ENCODE measurements at regions not wholly inside any gene's neighbourhood (a gene's known extent, or its start where the extent isn't known, plus 50 kb on each side); places are given as distances from the start of the nearest gene placed in this dataset.
"Not testable (repeated sequence)": the region's sequence is repeated elsewhere in the genome, so short reads cannot be mapped to it uniquely, and the experiment has no call there.

DNA sequence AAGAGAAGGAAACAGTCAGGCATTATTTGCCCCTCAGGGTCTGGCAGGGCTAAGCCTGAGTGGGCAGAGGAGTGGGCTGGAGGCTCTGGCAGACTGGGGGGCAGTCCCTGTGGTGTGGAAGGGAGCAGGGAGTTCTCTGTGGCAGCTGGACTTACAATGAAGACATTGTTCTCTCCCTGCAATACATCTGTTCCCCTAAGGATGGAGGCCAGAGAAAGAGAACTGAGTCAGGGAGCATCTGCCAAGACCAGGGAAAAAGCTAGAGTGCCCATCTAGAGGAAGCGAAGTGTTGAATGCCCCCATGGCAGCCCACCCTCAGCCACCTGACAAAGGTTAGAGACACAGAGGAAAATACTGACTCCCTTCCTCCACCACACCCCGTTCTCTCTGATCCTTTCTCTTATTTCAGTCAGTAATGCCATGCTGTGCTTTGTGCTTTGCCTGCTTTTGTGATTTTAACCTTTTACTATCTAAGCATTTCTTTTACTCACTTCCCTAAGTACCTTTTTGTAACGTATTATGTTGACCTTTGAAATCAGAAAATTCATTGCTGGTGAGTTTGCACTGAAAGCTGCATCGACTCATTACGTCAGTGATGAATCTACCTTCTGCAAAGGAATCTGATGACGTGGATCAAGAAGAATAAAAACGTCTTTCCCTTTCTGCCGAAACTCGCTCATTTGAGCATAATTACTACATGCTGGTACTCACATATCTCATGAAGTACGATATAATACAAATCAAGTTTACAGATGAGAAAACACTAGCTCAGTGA lies 76.0 kb downstream of the ACTL7B start:
- H3K4me3 ChIP-seq (ENCODE audit: insufficient read length, low read depth), result no peak overlapping the region
- DNase-seq (ENCODE audit: low read depth, low spot score), result no peak
- peaks cover 17% of the 10 kb centered on the region for H3K4me1 ChIP-seq (ENCODE audit: insufficient read depth, insufficient read length)
- no peak overlapping the region for H3K9ac ChIP-seq (ENCODE audit: insufficient read length, low read depth)
- no peaks in the 10 kb centered on the region for H3K36me3 ChIP-seq (ENCODE audit: insufficient read depth, insufficient read length, low read length)
- no peak for TF ChIP-seq SUZ12 (IDR thresholded peaks at IDR 0.05; ENCODE audit: extremely low read depth, insufficient read depth, insufficient read length)
- no peak for TF ChIP-seq ZNF274 (IDR thresholded peaks at IDR 0.05; ENCODE audit: low read depth, low read length)
- no peak for TF ChIP-seq YY1 (IDR thresholded peaks at IDR 0.05; ENCODE audit: insufficient read depth, insufficient read length)
- no peaks in the 10 kb centered on the region for H3K9me3 ChIP-seq (ENCODE audit: insufficient read depth, low read length)
- H3K27me3 ChIP-seq (ENCODE audit: insufficient read depth, insufficient read length), result no peaks in the 10 kb centered on the region

DNA sequence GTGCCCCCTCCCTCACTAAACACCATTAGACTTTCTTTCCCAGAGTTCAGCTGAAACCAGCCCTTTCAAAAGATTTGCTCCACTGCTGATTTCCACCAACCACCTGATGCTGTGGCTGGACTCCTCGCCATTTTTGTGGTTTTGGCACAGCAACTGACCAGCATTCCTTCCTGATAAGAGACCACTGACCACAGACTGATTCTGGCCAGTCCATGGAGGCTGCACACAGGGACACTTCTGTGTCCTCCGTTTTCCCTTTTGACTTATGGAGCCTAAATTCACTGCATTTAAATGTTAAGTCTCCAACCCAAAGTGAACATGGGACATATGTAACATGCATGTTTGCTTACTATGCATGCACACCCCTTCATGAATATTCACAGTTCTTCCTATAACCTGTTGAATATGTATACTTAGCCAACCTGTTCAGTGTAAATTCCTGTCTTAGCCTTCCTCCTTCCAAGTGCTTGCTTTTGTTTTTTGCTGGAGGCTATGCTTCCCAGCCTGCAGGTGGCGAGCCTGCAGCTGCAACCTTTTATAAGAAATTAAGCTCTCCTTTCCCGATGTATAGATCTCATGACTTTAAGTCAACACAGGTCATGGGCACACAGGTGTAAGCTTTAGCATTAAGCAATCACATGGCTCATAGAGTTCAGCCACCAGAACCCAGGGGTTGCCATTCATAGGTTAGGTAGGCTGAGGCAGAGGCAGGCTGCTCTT lies 78.7 kb downstream of the ACTL7B start:
- Histone ChIP-seq H3K9ac (ENCODE audit: insufficient read length, low read depth) (no peak overlapping the region), H3K27me3 (ENCODE audit: insufficient read depth, insufficient read length) (no peaks in the 10 kb centered on the region), H3K36me3 (ENCODE audit: insufficient read depth, insufficient read length, low read length) (no peaks in the 10 kb centered on the region), H3K9me3 (ENCODE audit: insufficient read depth, low read length) (no peaks in the 10 kb centered on the region), H3K4me3 (ENCODE audit: insufficient read length, low read depth) (no peak overlapping the region), H3K4me1 (ENCODE audit: insufficient read depth, insufficient read length) (peaks cover 10% of the 10 kb centered on the region)
- no peak for DNase-seq (ENCODE audit: low read depth, low spot score)
- TF ChIP-seq SUZ12 (IDR thresholded peaks at IDR 0.05; ENCODE audit: extremely low read depth, insufficient read depth, insufficient read length), result no peak
- TF ChIP-seq ZNF274 (IDR thresholded peaks at IDR 0.05; ENCODE audit: low read depth, low read length), result no peak
- TF ChIP-seq YY1 (IDR thresholded peaks at IDR 0.05; ENCODE audit: insufficient read depth, insufficient read length), result no peak

DNA sequence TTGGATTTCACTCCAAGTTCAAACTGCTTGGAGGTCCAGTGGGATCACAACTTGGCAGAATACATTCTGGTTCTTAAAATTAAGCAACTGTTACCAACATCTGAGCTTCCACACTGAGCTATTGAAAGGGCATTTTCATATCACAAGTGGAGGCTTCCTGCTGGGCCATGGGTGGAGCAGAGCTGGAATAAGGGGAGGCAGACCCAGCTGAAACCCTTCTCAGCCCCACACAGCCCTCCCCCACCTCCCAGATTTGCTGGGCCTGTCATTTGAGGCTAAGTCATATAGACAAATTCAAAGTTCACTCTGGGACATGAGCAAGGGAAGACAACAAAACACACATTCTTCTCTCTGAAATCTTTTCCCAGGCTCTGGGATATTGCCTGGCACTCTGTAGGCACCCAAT lies 79.9 kb downstream of the ACTL7B start:
- Histone ChIP-seq H3K27me3 (ENCODE audit: insufficient read depth, insufficient read length) (no peaks in the 10 kb centered on the region), H3K4me3 (ENCODE audit: insufficient read length, low read depth) (no peak overlapping the region), H3K9me3 (ENCODE audit: insufficient read depth, low read length) (no peaks in the 10 kb centered on the region), H3K9ac (ENCODE audit: insufficient read length, low read depth) (no peak overlapping the region), H3K4me1 (ENCODE audit: insufficient read depth, insufficient read length) (peaks cover 5% of the 10 kb centered on the region), H3K36me3 (ENCODE audit: insufficient read depth, insufficient read length, low read length) (no peaks in the 10 kb centered on the region)
- TF ChIP-seq ZNF274 (IDR thresholded peaks at IDR 0.05; ENCODE audit: low read depth, low read length), result no peak
- no peak for TF ChIP-seq SUZ12 (IDR thresholded peaks at IDR 0.05; ENCODE audit: extremely low read depth, insufficient read depth, insufficient read length)
- no peak for TF ChIP-seq YY1 (IDR thresholded peaks at IDR 0.05; ENCODE audit: insufficient read depth, insufficient read length)
- no peak for DNase-seq (ENCODE audit: low read depth, low spot score)

DNA sequence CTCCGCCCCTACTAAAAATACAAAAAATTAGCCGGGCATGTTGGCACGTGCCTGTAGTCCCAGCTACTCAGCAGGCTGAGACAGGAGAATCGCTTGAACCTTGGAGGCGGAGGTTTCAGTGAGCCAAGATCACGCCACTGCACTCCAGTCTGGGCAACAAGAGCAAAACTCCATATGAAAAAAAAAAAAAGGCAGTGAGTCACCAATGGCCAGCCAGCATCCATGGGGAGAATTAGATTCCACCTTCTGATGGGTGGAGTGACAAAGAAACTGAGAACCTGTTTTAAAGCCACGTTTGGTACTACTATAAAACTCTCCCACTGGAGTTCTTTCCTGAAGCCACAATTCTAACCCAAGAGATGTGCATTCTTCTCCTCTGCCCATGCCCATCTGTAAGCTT lies 81.7 kb downstream of the ACTL7B start:
- H3K27me3 ChIP-seq (ENCODE audit: insufficient read depth, insufficient read length); DNase-seq (ENCODE audit: low read depth, low spot score); H3K4me3 ChIP-seq (ENCODE audit: insufficient read length, low read depth); H3K9ac ChIP-seq (ENCODE audit: insufficient read length, low read depth); H3K4me1 ChIP-seq (ENCODE audit: insufficient read depth, insufficient read length); H3K36me3 ChIP-seq (ENCODE audit: insufficient read depth, insufficient read length, low read length): not testable (repeated sequence)
- 0 out of 2 replicates have a peak, but pooled peaks cover 11% of the 10 kb centered on the region for H3K9me3 ChIP-seq (ENCODE audit: insufficient read depth, low read length)

DNA sequence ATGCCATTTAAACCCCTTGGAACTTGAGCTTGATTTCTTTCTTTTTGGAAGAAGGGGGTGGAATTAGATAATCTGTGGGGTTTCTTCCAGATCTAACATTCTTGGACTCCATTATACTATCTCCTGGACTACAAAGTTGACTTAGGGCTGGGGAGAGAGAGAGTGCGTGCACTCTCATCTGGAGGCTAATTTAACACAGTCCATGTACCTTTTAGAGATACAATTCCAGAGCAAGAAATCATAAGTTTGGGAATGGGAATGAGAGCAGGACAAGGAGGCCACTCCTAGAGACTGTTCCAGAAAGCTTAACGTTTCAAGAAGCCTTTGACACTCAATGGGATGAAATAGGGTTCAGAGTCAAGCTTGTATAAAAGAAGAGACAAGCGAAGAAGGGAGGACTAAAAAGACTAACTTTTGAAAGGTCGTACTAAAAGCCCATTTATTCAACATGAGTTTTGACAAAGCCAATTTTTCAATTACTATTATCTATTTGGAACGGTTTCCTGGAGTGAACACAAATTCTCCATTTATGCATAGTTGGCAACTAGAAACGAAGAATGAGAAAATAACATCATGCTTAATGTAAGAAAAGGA lies 83.4 kb downstream of the ACTL7B start:
- 0 out of 2 replicates have a peak, but pooled peaks cover 11% of the 10 kb centered on the region for H3K9me3 ChIP-seq (ENCODE audit: insufficient read depth, low read length)
- no peak overlapping the region for H3K9ac ChIP-seq (ENCODE audit: insufficient read length, low read depth)
- H3K36me3 ChIP-seq (ENCODE audit: insufficient read depth, insufficient read length, low read length), result no peaks in the 10 kb centered on the region
- H3K27me3 ChIP-seq (ENCODE audit: insufficient read depth, insufficient read length), result no peaks in the 10 kb centered on the region
- no peak overlapping the region for H3K4me3 ChIP-seq (ENCODE audit: insufficient read length, low read depth)
- TF ChIP-seq YY1 (IDR thresholded peaks at IDR 0.05; ENCODE audit: insufficient read depth, insufficient read length) (no peak), SUZ12 (IDR thresholded peaks at IDR 0.05; ENCODE audit: extremely low read depth, insufficient read depth, insufficient read length) (no peak), ZNF274 (IDR thresholded peaks at IDR 0.05; ENCODE audit: low read depth, low read length) (no peak)
- DNase-seq (ENCODE audit: low read depth, low spot score), result no peak
- H3K4me1 ChIP-seq (ENCODE audit: insufficient read depth, insufficient read length), result peaks cover 5% of the 10 kb centered on the region

DNA sequence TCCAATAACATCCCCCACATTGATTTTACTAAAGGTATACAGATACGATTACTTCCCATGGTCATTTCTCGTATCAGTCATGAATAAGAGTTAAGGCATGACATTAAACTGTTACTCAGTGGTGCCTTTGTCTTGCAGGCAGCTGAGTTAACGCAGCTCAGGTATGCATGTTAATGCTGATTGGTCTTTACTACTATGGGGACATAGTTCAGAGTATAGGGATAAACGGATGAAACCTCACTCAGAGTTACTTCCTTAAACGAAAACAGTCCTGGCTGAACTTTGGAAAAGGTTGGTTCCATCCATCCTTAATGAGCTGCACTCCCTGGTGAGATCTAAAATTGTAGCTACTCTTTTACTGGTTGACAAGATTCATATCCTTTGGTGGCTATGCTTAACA lies 87.0 kb downstream of the ACTL7B start:
- H3K9ac ChIP-seq (ENCODE audit: insufficient read length, low read depth), result no peak overlapping the region
- H3K27me3 ChIP-seq (ENCODE audit: insufficient read depth, insufficient read length), result no peaks in the 10 kb centered on the region
- no peak for DNase-seq (ENCODE audit: low read depth, low spot score)
- H3K9me3 ChIP-seq (ENCODE audit: insufficient read depth, low read length), result 0 out of 2 replicates have a peak, but pooled peaks cover 11% of the 10 kb centered on the region
- H3K4me3 ChIP-seq (ENCODE audit: insufficient read length, low read depth), result no peak overlapping the region
- no peaks in the 10 kb centered on the region for H3K4me1 ChIP-seq (ENCODE audit: insufficient read depth, insufficient read length)
- TF ChIP-seq YY1 (IDR thresholded peaks at IDR 0.05; ENCODE audit: insufficient read depth, insufficient read length) (no peak), SUZ12 (IDR thresholded peaks at IDR 0.05; ENCODE audit: extremely low read depth, insufficient read depth, insufficient read length) (no peak), ZNF274 (IDR thresholded peaks at IDR 0.05; ENCODE audit: low read depth, low read length) (no peak)
- no peaks in the 10 kb centered on the region for H3K36me3 ChIP-seq (ENCODE audit: insufficient read depth, insufficient read length, low read length)

DNA sequence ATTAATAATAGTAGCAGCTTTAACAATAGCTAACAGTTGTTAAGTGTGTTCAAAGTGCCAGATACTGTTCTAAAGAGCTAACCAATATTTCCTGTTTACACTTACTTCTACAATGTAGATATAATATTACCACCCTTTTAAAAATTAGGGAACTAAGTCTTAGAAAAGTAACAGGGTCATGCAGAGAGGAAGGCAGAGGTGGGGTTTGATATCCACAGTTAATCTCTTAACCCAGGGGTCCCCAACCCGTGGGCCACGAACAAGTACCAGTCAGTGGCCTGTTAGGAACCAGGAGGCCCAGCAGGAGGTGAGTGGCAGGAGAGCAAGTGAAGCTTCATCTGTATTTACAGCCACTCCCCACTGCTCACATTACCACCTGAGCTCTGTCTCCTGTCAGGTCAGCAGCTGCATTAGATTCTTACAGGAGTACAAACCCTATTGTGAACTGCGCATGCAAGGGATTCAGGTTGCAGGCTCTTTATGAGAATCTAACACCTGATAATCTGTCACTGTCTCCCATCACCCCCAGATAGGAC lies 89.1 kb downstream of the ACTL7B start:
- 0 out of 2 replicates have a peak, but pooled peaks cover 11% of the 10 kb centered on the region for H3K9me3 ChIP-seq (ENCODE audit: insufficient read depth, low read length)
- no peak for DNase-seq (ENCODE audit: low read depth, low spot score)
- no peak overlapping the region for H3K4me3 ChIP-seq (ENCODE audit: insufficient read length, low read depth)
- no peaks in the 10 kb centered on the region for H3K36me3 ChIP-seq (ENCODE audit: insufficient read depth, insufficient read length, low read length)
- H3K9ac ChIP-seq (ENCODE audit: insufficient read length, low read depth), result no peak overlapping the region
- H3K27me3 ChIP-seq (ENCODE audit: insufficient read depth, insufficient read length), result no peaks in the 10 kb centered on the region
- H3K4me1 ChIP-seq (ENCODE audit: insufficient read depth, insufficient read length), result no peaks in the 10 kb centered on the region
- TF ChIP-seq SUZ12 (IDR thresholded peaks at IDR 0.05; ENCODE audit: extremely low read depth, insufficient read depth, insufficient read length) (no peak), ZNF274 (IDR thresholded peaks at IDR 0.05; ENCODE audit: low read depth, low read length) (no peak), YY1 (IDR thresholded peaks at IDR 0.05; ENCODE audit: insufficient read depth, insufficient read length) (no peak)

All from NT2/D1 (cell line).